OCI-LY7 (cell line): ENCODE measurements at regions not wholly inside any gene's neighbourhood (a gene's known extent, or its start where the extent isn't known, plus 50 kb on each side); places are given as distances from the start of the nearest gene placed in this dataset.

ENCODE experiments used
- BruUV-seq: library from RNA; stranded (reverse); fragments of 400-500 nt; replicated peaks from 2 replicates; lab custom pipeline; 2021; lab: Mats Ljungman, UMichigan
- CTCF ChIA-PET: fragments of 300-600 bp; sonication (Branson Sonifier 250); formaldehyde crosslinking; loops from one replicate; lab custom pipeline; 2022; ENCODE audit warnings: antibody characterized with exemption; ENCODE audit not compliant: unreplicated experiment; lab: Charles Lee
- POLR2A ChIA-PET: fragments of 300-600 bp; sonication (Branson Sonifier 250); formaldehyde crosslinking; loops from one replicate; lab custom pipeline; 2022; ENCODE audit warnings: antibody characterized with exemption; lab: Charles Lee
- DNase-seq: peaks from one replicate; pipeline ENCODE4 v3.0.0-alpha.2; 2015; ENCODE audit warnings: low spot score
- H2AFZ ChIP-seq: fragments of 200-600 bp; sonication (generic), shearing (Covaris generic); 2 replicates; pipeline ENCODE4 v1.6.1; 2014; ENCODE audit warnings: mild to moderate bottlenecking, antibody characterized with exemption, low read length, moderate library complexity
- H3K27ac ChIP-seq: fragments of 200-600 bp; sonication (generic); 2 replicates; pipeline ENCODE4 v1.5.1; 2014; ENCODE audit warnings: mixed run types, low read depth, mild to moderate bottlenecking, moderate library complexity, low read length, inconsistent platforms; ENCODE audit not compliant: poor library complexity, severe bottlenecking
- H3K36me3 ChIP-seq: fragments of 200-600 bp; sonication (generic); 2 replicates; pipeline ENCODE4 v1.6.1; 2014; ENCODE audit warnings: mild to moderate bottlenecking, antibody characterized with exemption, low read length, moderate library complexity, mixed read lengths; ENCODE audit not compliant: insufficient read depth
- H3K4me1 ChIP-seq: fragments of 200-600 bp; sonication (generic); 2 replicates; pipeline ENCODE4 v1.5.1; 2014; ENCODE audit warnings: mild to moderate bottlenecking, low read length; ENCODE audit not compliant: insufficient read depth, poor library complexity, severe bottlenecking
- H3K4me2 ChIP-seq: fragments of 200-600 bp; sonication (generic); 2 replicates; pipeline ENCODE4 v1.6.1; 2014; ENCODE audit warnings: mild to moderate bottlenecking, low read length
- H3K4me3 ChIP-seq: fragments of 200-600 bp; sonication (generic); 2 replicates; pipeline ENCODE4 v1.5.1; 2014; ENCODE audit warnings: mild to moderate bottlenecking, low read depth, low read length; ENCODE audit not compliant: poor library complexity, severe bottlenecking
- H3K79me2 ChIP-seq: fragments of 200-600 bp; sonication (generic); 2 replicates; pipeline ENCODE4 v1.6.1; 2016; ENCODE audit warnings: low read depth, mild to moderate bottlenecking, low read length, moderate library complexity, mixed read lengths; ENCODE audit not compliant: insufficient read depth
- H3K9me2 ChIP-seq: fragments of 200-600 bp; sonication (generic); 2 replicates; pipeline ENCODE4 v1.6.1; 2016; ENCODE audit warnings: mild to moderate bottlenecking, low read length, mixed read lengths; ENCODE audit not compliant: insufficient read depth
- H3K9me3 ChIP-seq: fragments of 200-600 bp; sonication (generic); 2 replicates; pipeline ENCODE4 v1.6.1; 2014; ENCODE audit warnings: mild to moderate bottlenecking, mixed run types, low read length, mixed read lengths
- H4K20me1 ChIP-seq: fragments of 200-600 bp; sonication (generic); 2 replicates; pipeline ENCODE4 v1.6.1; 2014; ENCODE audit warnings: mild to moderate bottlenecking, antibody characterized with exemption, low read length, moderate library complexity, mixed read lengths; ENCODE audit not compliant: insufficient read depth
- CTCF ChIP-seq: fragments of 200-600 bp; sonication (generic); conservative IDR thresholded peaks from 2 replicates; pipeline ENCODE4 v1.5.1; 2014; ENCODE audit warnings: mild to moderate bottlenecking, antibody characterized with exemption, low read length, moderate library complexity, mixed read lengths
- EZH2phosphoT487 ChIP-seq: fragments of 200-600 bp; sonication (generic); IDR thresholded peaks from 2 replicates; pipeline ENCODE4 v1.6.1; 2018; ENCODE audit warnings: low read depth, borderline replicate concordance, mild to moderate bottlenecking, mixed run types, antibody characterized with exemption, low read length, moderate library complexity, mixed read lengths
- intact Hi-C: fragments of 100-400 bp; cut with micrococcal nuclease; formaldehyde crosslinking; loops from one replicate; pipeline ENCODE4 v1.10.0; 2022; ENCODE audit not compliant: unreplicated experiment

GRCh38 chr11:114977651-114978050 is 299.3 kb downstream of the NXPE2 start:
- no TSS peak for BruUV-seq
- Histone ChIP-seq H4K20me1 (no peaks in the 10 kb centered on the region), H3K27ac (no peak overlapping the region), H3K4me3 (no peak overlapping the region), H3K4me2 (no peak overlapping the region), H2AFZ (no peak overlapping the region), H3K9me2 (no peaks in the 10 kb centered on the region), H3K36me3 (no peaks in the 10 kb centered on the region), H3K9me3 (no peaks in the 10 kb centered on the region), H3K79me2 (no peaks in the 10 kb centered on the region), H3K4me1 (no peaks in the 10 kb centered on the region)
- no peak for TF ChIP-seq EZH2phosphoT487
- no peak for TF ChIP-seq CTCF
- intact Hi-C loops, result no loop called here
- CTCF ChIA-PET, result no interaction called here
- POLR2A ChIA-PET, result no interaction called here
- no peak for DNase-seq

- Histone ChIP-seq H3K79me2 (no peaks in the 10 kb centered on the region), H3K9me3 (no peaks in the 10 kb centered on the region), H3K4me1 (no peaks in the 10 kb centered on the region), H3K4me2 (no peak overlapping the region), H3K27ac (no peak overlapping the region), H3K9me2 (no peaks in the 10 kb centered on the region), H3K4me3 (no peak overlapping the region), H4K20me1 (no peaks in the 10 kb centered on the region), H2AFZ (no peak overlapping the region), H3K36me3 (no peaks in the 10 kb centered on the region)
- TF ChIP-seq EZH2phosphoT487 (no peak), CTCF (no peak)
- no peak for DNase-seq
- no TSS peak for BruUV-seq
- intact Hi-C loops, result no loop called here
- ChIA-PET POLR2A (no interaction called here), CTCF (no interaction called here)
Observed at GRCh38 chr11:114982141-114982540, 303.8 kb downstream of the NXPE2 start.

GRCh38 chr11:114984611-114985163 is 306.4 kb downstream of the NXPE2 start:
- DNase-seq, result no peak
- no peaks in the 10 kb centered on the region for H3K36me3 ChIP-seq
- no peak overlapping the region for H3K27ac ChIP-seq
- CTCF ChIA-PET, result no interaction called here
- no peak overlapping the region for H2AFZ ChIP-seq
- no peaks in the 10 kb centered on the region for H3K4me1 ChIP-seq
- intact Hi-C loops, result no loop called here
- H3K9me2 ChIP-seq, result no peaks in the 10 kb centered on the region
- H3K79me2 ChIP-seq, result no peaks in the 10 kb centered on the region
- no peak overlapping the region for H3K4me3 ChIP-seq
- POLR2A ChIA-PET, result no interaction called here
- TF ChIP-seq EZH2phosphoT487 (no peak), CTCF (no peak)
- no peak overlapping the region for H3K4me2 ChIP-seq
- no peaks in the 10 kb centered on the region for H4K20me1 ChIP-seq
- H3K9me3 ChIP-seq, result no peaks in the 10 kb centered on the region
- BruUV-seq, result no TSS peak
